Gastroesophageal sphincter (tissue), 3 donors: ENCODE measurements at regions not wholly inside any gene's neighbourhood (a gene's known extent, or its start where the extent isn't known, plus 50 kb on each side); places are given as distances from the start of the nearest gene placed in this dataset.

ENCODE experiments used
- CTCF ChIP-seq, 4 experiments: fragments of 200-600 bp in 2 of 4; fragments of 450-650 bp in 2 of 4; sonication (generic) in 1 of 4; IDR thresholded peaks; one replicate each; pipeline ENCODE4 v1.5.1; 2017 to 2019; ENCODE audit warnings: antibody characterized with exemption in 4 of 4, mild to moderate bottlenecking in 2 of 4, moderate library complexity in 2 of 4
- EP300 ChIP-seq: sonication (generic); formaldehyde crosslinking; IDR thresholded peaks from one replicate; pipeline ENCODE4 v1.6.1; 2017; ENCODE audit warnings: antibody characterized with exemption, mild to moderate bottlenecking
- POLR2A ChIP-seq, 2 donors: fragments of 450-650 bp; IDR thresholded peaks; one replicate each; pipeline ENCODE4 v1.6.1; 2017; ENCODE audit warnings: antibody characterized with exemption in 2 of 2, mild to moderate bottlenecking in 2 of 2, moderate library complexity in 1 of 2

- TF ChIP-seq CTCF (IDR thresholded peaks at IDR 0.05) (no peak), POLR2A (IDR thresholded peaks at IDR 0.05) (no peak), EP300 (no peak)
These were observed 122.5 kb upstream of the SPACA7 start for GRCh38 chr13:112253631-112254030.
